HG03175 (cell line): ENCODE measurements at regions not wholly inside any gene's neighbourhood (a gene's known extent, or its start where the extent isn't known, plus 50 kb on each side); places are given as distances from the start of the nearest gene placed in this dataset.
"Not testable (repeated sequence)": the region's sequence is repeated elsewhere in the genome, so short reads cannot be mapped to it uniquely, and the experiment has no call there.

Experiments used
- ATAC-seq: cut with Tn5 transposase; IDR thresholded peaks from one replicate; pipeline ENCODE4 v1.9.1; 2021; ENCODE audit warnings: mild to moderate bottlenecking, moderate library complexity; ENCODE audit not compliant: unreplicated experiment

- no peak for ATAC-seq
These were observed 269.9 kb upstream of the MGAT4C start for GRCh38 chr12:86526060-86526595.

GRCh38 chr12:86523844-86524243 lies 267.7 kb upstream of the MGAT4C start:
- ATAC-seq, result no peak

GRCh38 chr12:86521870-86522269 lies 265.7 kb upstream of the MGAT4C start:
- ATAC-seq, result no peak

GRCh38 chr12:86513226-86513625 lies 257.0 kb upstream of the MGAT4C start:
- no peak for ATAC-seq

GRCh38 chr12:86496595-86496994 lies 240.4 kb upstream of the MGAT4C start:
- ATAC-seq, result no peak

- no peak for ATAC-seq
These were observed 228.3 kb upstream of the MGAT4C start for GRCh38 chr12:86484473-86484872.

GRCh38 chr12:86473231-86473630 lies 217.0 kb upstream of the MGAT4C start:
- ATAC-seq, result no peak

GRCh38 chr12:86456776-86457175 lies 200.6 kb upstream of the MGAT4C start:
- no peak for ATAC-seq

GRCh38 chr12:86456241-86456640 lies 200.1 kb upstream of the MGAT4C start:
- ATAC-seq, result no peak

- ATAC-seq, result no peak
These were observed 189.2 kb upstream of the MGAT4C start for GRCh38 chr12:86445356-86445755.

GRCh38 chr12:86435053-86435452 lies 178.9 kb upstream of the MGAT4C start:
- no peak for ATAC-seq

- no peak for ATAC-seq
These were observed 173.6 kb upstream of the MGAT4C start for GRCh38 chr12:86429824-86430223.

GRCh38 chr12:86421333-86421732 lies 165.1 kb upstream of the MGAT4C start:
- no peak for ATAC-seq

- ATAC-seq, result no peak
These were observed 158.0 kb upstream of the MGAT4C start for GRCh38 chr12:86414201-86414600.

- no peak for ATAC-seq
These were observed 155.5 kb upstream of the MGAT4C start for GRCh38 chr12:86411710-86412109.

GRCh38 chr12:86407620-86408208 lies 151.5 kb upstream of the MGAT4C start:
- ATAC-seq, result no peak

- no peak for ATAC-seq
These were observed 133.8 kb upstream of the MGAT4C start for GRCh38 chr12:86389949-86390348.

- ATAC-seq, result no peak
These were observed 131.5 kb upstream of the MGAT4C start for GRCh38 chr12:86387591-86388145.

- ATAC-seq, result not testable (repeated sequence)
These were observed 127.6 kb upstream of the MGAT4C start for GRCh38 chr12:86383759-86384158.

- ATAC-seq, result no peak
These were observed 123.1 kb upstream of the MGAT4C start for GRCh38 chr12:86379337-86379736.

GRCh38 chr12:86376052-86376451 lies 119.9 kb upstream of the MGAT4C start:
- no peak for ATAC-seq

- ATAC-seq, result no peak
These were observed 117.6 kb upstream of the MGAT4C start for GRCh38 chr12:86373813-86374212.

GRCh38 chr12:86367137-86367536 lies 110.9 kb upstream of the MGAT4C start:
- no peak for ATAC-seq
